ENCODE measurements at regions not wholly inside any gene's neighbourhood (a gene's known extent, or its start where the extent isn't known, plus 50 kb on each side); places are given as distances from the start of the nearest gene placed in this dataset.
"Not testable (repeated sequence)": the region's sequence is repeated elsewhere in the genome, so short reads cannot be mapped to it uniquely, and the experiment has no call there.

- TF ChIP-seq CTCF (IDR thresholded peaks at IDR 0.05; ENCODE audit: insufficient read depth, low read length): no peak
Observed at GRCh38 chr6:169857343-169858292, 106.2 kb downstream of the ERMARD start.

GRCh38 chr6:169856442-169857342, 105.3 kb downstream of the ERMARD start:
- H3K4me3 ChIP-seq (ENCODE audit: low read depth, low read length); DNase-seq (ENCODE audit: low read depth): not testable (repeated sequence)

More at GRCh38 chr6:169857343-169858292, 106.2 kb downstream of the ERMARD start:
- no peak overlapping the region for H3K4me3 ChIP-seq (ENCODE audit: low read depth, low read length)
- no peak for DNase-seq (ENCODE audit: low read depth)

GRCh38 chr6:169854813-169855212, 103.4 kb downstream of the ERMARD start:
- no peak overlapping the region for H3K4me3 ChIP-seq (ENCODE audit: low read depth, low read length)
- no peak for DNase-seq (ENCODE audit: low read depth)
- no peak for TF ChIP-seq CTCF (IDR thresholded peaks at IDR 0.05; ENCODE audit: insufficient read depth, low read length)

GRCh38 chr6:169854083-169854725, 102.8 kb downstream of the ERMARD start:
- no peak for TF ChIP-seq CTCF (IDR thresholded peaks at IDR 0.05; ENCODE audit: insufficient read depth, low read length)
- no peak for DNase-seq (ENCODE audit: low read depth)
- no peak overlapping the region for H3K4me3 ChIP-seq (ENCODE audit: low read depth, low read length)

GRCh38 chr6:169853196-169854082, 102.0 kb downstream of the ERMARD start:
- H3K4me3 ChIP-seq (ENCODE audit: low read depth, low read length): no peak overlapping the region
- no peak for DNase-seq (ENCODE audit: low read depth)
- no peak for TF ChIP-seq CTCF (IDR thresholded peaks at IDR 0.05; ENCODE audit: insufficient read depth, low read length)

- H3K4me3 ChIP-seq (ENCODE audit: low read depth, low read length): no peak overlapping the region
- no peak for TF ChIP-seq CTCF (IDR thresholded peaks at IDR 0.05; ENCODE audit: insufficient read depth, low read length)
- no peak for DNase-seq (ENCODE audit: low read depth)
Observed at GRCh38 chr6:169852504-169853195, 101.2 kb downstream of the ERMARD start.
